B cell (primary cell): ENCODE measurements at regions not wholly inside any gene's neighbourhood (a gene's known extent, or its start where the extent isn't known, plus 50 kb on each side); places are given as distances from the start of the nearest gene placed in this dataset.

Source experiments
- ATAC-seq: fragments of 200-7000 bp; cut with Tn5 transposase; one replicate; pipeline ENCODE4 v1.10.0; 2021; ENCODE audit warnings: low read depth, mild to moderate bottlenecking, moderate number of reproducible peaks, moderate library complexity
- CTCF ChIA-PET: fragments of 350-600 bp; sonication (Branson Sonifier 250); formaldehyde crosslinking; loops from one replicate; lab custom pipeline; 2021; ENCODE audit warnings: antibody characterized with exemption, inconsistent platforms; lab: Charles Lee
- POLR2A ChIA-PET: fragments of 350-600 bp; sonication (Branson Sonifier 250); formaldehyde crosslinking; loops from one replicate; lab custom pipeline; 2021; ENCODE audit warnings: antibody characterized with exemption; lab: Charles Lee
- DNase-seq: peaks from one replicate; pipeline ENCODE4 v3.0.0; 2013
- H2AFZ ChIP-seq: 2 replicates; pipeline ENCODE4 v1.6.1; 2012; ENCODE audit warnings: mild to moderate bottlenecking, low read depth, low read length; ENCODE audit not compliant: insufficient read depth, poor library complexity, severe bottlenecking
- H3K27ac ChIP-seq, 2 donors: 1 replicate in 1 of 2; 2 replicates in 1 of 2; pipeline ENCODE4 v1.5.1; 2012 to 2013; ENCODE audit warnings: low read length in 2 of 2, mild to moderate bottlenecking in 2 of 2, moderate library complexity in 1 of 2
- H3K27me3 ChIP-seq, 4 experiments: fragments of 200-600 bp in 1 of 4; sonication (generic) in 1 of 4; replicated peaks in 1 of 4; 1 replicate in 2 of 4; 2 replicates in 2 of 4; pipeline versions ENCODE4 v1.6.1 to v1.7.0; 2013 to 2016; ENCODE audit warnings: low read length in 3 of 4, mild to moderate bottlenecking in 2 of 4, mixed read lengths in 1 of 4, moderate library complexity in 1 of 4; ENCODE audit not compliant: insufficient read depth in 4 of 4, control insufficient read depth in 3 of 4; ENCODE audit errors: control extremely low read depth in 1 of 4
- H3K36me3 ChIP-seq, 2 experiments: replicated peaks in 1 of 2; 1 replicate in 1 of 2; 2 replicates in 1 of 2; pipeline versions ENCODE4 v1.6.1 to v1.7.1; 2013; ENCODE audit warnings: low read length in 1 of 2; ENCODE audit not compliant: insufficient read depth in 2 of 2, control insufficient read depth in 1 of 2; ENCODE audit errors: control extremely low read depth in 1 of 2, extremely low read depth in 1 of 2
- H3K4me1 ChIP-seq, 2 donors: fragments of 200-600 bp in 1 of 2; sonication (generic) in 1 of 2; 1 replicate in 1 of 2; 2 replicates in 1 of 2; pipeline versions ENCODE4 v1.5.1 to v1.6.1; 2013 to 2017; ENCODE audit warnings: low read length in 2 of 2; ENCODE audit not compliant: control insufficient read depth in 2 of 2, insufficient read depth in 2 of 2
- H3K4me2 ChIP-seq: replicated peaks from 2 replicates; pipeline ENCODE3; 2012; ENCODE audit warnings: mild to moderate bottlenecking, low read depth, low read length; ENCODE audit not compliant: poor library complexity, severe bottlenecking
- H3K4me3 ChIP-seq, 5 experiments: fragments of 200-600 bp in 1 of 5; sonication (generic) in 1 of 5; 1 replicate in 3 of 5; 2 replicates in 2 of 5; pipeline versions ENCODE4 v1.5.1 to v1.7.0; 2011 to 2016; ENCODE audit warnings: low read length in 4 of 5, mild to moderate bottlenecking in 4 of 5, low read depth in 2 of 5, control low read depth in 1 of 5, moderate library complexity in 1 of 5; ENCODE audit not compliant: insufficient read depth in 1 of 5; ENCODE audit errors: control extremely low read depth in 1 of 5, extremely low read depth in 1 of 5
- H3K79me2 ChIP-seq: fragments of 200-600 bp; sonication (generic); one replicate; pipeline ENCODE4 v1.6.0; 2016; ENCODE audit warnings: low read length; ENCODE audit not compliant: control insufficient read depth, insufficient read depth
- H3K9ac ChIP-seq: fragments of 200-600 bp; sonication (generic); 2 replicates; pipeline ENCODE4 v1.6.1; 2017; ENCODE audit warnings: mild to moderate bottlenecking, low read length, moderate library complexity
- H3K9me3 ChIP-seq, 3 donors: one replicate each; pipeline versions ENCODE4 v1.6.1 to v1.7.1; 2013; ENCODE audit warnings: low read length in 2 of 3; ENCODE audit not compliant: control insufficient read depth in 2 of 3, insufficient read depth in 1 of 3; ENCODE audit errors: control extremely low read depth in 1 of 3
- H4K20me1 ChIP-seq: 2 replicates; pipeline ENCODE4 v1.6.0; 2012; ENCODE audit warnings: mild to moderate bottlenecking, low read length; ENCODE audit not compliant: insufficient read depth, control insufficient read depth, poor library complexity, severe bottlenecking
- H3K27ac Mint-ChIP-seq: one replicate; pipeline ENCODE4 v1.8.0; 2021; ENCODE audit warnings: mixed read lengths
- H3K27me3 Mint-ChIP-seq: one replicate; pipeline ENCODE4 v1.8.0; 2021; ENCODE audit warnings: mixed read lengths
- H3K4me1 Mint-ChIP-seq: one replicate; pipeline ENCODE4 v1.8.0; 2021; ENCODE audit warnings: mixed read lengths
- H3K4me3 Mint-ChIP-seq: one replicate; pipeline ENCODE4 v1.8.0; 2021; ENCODE audit warnings: mixed read lengths
- H3K9me3 Mint-ChIP-seq: one replicate; pipeline ENCODE4 v1.8.0; 2022; ENCODE audit warnings: mixed read lengths; ENCODE audit not compliant: insufficient read depth
- EZH2 ChIP-seq: IDR thresholded peaks from 2 replicates; pipeline ENCODE4 v1.6.1; 2012; ENCODE audit warnings: borderline replicate concordance, low read depth, mild to moderate bottlenecking, moderate library complexity, low read length; ENCODE audit not compliant: insufficient read depth, poor library complexity, severe bottlenecking
- WGBS: methylation state at CpG from one replicate; pipeline ENCODE4 v1.1.5; 2013; ENCODE audit warnings: missing lambda C conversion rate; ENCODE audit not compliant: insufficient coverage; 5-methylcytosine and 5-hydroxymethylcytosine counted together
- intact Hi-C: fragments of 100-400 bp; cut with micrococcal nuclease; formaldehyde crosslinking; loops from one replicate; pipeline ENCODE4 v1.10.0; 2022
- TF ChIP-seq, protein P1 (sequence below): fragments of 200-600 bp; IDR thresholded peaks from one replicate; pipeline ENCODE4 v1.8.0; 2022; ENCODE audit warnings: antibody characterized with exemption, mild to moderate bottlenecking

DNA sequence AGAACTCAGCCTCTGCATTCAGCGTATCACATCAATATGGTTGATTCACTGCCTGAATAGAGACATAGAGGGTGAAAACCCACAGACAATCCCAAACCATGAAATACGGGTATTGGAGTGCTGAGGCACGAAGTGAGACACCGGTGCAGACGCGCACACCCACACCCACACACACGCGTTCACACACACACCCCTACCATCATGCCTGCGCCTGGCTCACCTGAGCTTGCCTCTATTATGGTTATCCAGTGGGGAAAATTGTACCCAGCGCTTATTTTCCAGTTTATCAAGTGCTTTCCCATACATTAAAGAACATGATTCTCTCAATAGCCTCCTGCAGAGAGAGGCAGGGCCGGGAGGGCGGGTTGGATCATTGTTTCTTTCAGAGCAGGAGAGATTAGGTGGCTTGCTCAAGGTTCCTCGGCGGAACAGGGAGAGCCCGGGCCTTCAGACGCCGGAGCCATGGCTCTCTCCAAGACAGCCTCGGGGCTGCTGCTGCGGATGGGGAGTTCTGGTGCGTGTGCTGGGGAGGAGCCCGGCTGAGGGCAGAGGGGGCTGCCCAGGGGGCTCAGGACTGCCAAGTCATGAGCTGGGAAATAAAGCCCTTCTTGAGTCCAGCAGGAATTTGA is 78.9 kb upstream of the THY1 start:
- Histone ChIP-seq H3K4me3 (no peak overlapping the region), H4K20me1 (no peaks in the 10 kb centered on the region), H3K27me3 (peaks cover 0 to 6% (median 0%) of the 10 kb centered on the region in 4 experiments), H2AFZ (no peak overlapping the region), H3K9me3 (no peaks in the 10 kb centered on the region), H3K4me2 (no peak overlapping the region), H3K36me3 (no peaks in the 10 kb centered on the region), H3K27ac (no peak overlapping the region), H3K9ac (no peak overlapping the region), H3K4me1 (no peaks in the 10 kb centered on the region), H3K79me2 (no peaks in the 10 kb centered on the region)
- Mint-ChIP-seq H3K27ac (no peak overlapping the region), H3K4me3 (no peak overlapping the region), H3K27me3 (peaks cover 28% of the 10 kb centered on the region), H3K9me3 (no peaks in the 10 kb centered on the region), H3K4me1 (no peaks in the 10 kb centered on the region)
- ChIA-PET POLR2A (no interaction called here), CTCF (no interaction called here)
- DNase-seq (no peak), ATAC-seq (no peak)
- WGBS, result 78% methylated on average over 12 of the region's 21 CpGs
- intact Hi-C loops, result no loop called here
- TF ChIP-seq, protein P1, sequence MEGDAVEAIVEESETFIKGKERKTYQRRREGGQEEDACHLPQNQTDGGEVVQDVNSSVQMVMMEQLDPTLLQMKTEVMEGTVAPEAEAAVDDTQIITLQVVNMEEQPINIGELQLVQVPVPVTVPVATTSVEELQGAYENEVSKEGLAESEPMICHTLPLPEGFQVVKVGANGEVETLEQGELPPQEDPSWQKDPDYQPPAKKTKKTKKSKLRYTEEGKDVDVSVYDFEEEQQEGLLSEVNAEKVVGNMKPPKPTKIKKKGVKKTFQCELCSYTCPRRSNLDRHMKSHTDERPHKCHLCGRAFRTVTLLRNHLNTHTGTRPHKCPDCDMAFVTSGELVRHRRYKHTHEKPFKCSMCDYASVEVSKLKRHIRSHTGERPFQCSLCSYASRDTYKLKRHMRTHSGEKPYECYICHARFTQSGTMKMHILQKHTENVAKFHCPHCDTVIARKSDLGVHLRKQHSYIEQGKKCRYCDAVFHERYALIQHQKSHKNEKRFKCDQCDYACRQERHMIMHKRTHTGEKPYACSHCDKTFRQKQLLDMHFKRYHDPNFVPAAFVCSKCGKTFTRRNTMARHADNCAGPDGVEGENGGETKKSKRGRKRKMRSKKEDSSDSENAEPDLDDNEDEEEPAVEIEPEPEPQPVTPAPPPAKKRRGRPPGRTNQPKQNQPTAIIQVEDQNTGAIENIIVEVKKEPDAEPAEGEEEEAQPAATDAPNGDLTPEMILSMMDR, result no peak
- no peak for TF ChIP-seq EZH2

DNA sequence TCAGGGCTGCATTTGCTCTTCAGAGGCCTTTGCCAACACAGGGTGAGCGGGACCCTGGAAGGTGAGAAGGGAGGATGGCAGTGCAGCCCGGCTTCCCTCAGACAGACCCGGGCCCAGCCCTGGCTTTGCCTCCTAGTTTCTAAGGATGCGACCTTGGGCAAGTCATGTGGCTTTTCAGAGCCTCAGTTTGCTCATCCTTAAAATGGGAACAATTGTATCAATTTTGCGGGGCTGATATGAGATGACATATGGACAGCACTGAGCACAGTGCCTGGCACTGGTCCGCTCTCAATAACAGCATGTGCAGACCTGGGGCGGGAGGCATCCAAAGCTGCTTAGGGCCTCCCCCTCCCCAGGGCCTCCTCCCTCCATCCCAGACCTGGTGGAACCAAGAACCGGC is 74.7 kb upstream of the THY1 start:
- H2AFZ ChIP-seq, result no peak overlapping the region
- no peaks in the 10 kb centered on the region for H3K9me3 ChIP-seq
- no peak overlapping the region for H3K4me3 ChIP-seq
- intact Hi-C loops, result no loop called here
- 91% methylated on average over 5 of the region's 8 CpGs for WGBS
- no peak overlapping the region for H3K4me2 ChIP-seq
- Mint-ChIP-seq H3K4me1 (no peaks in the 10 kb centered on the region), H3K9me3 (no peaks in the 10 kb centered on the region), H3K4me3 (no peak overlapping the region), H3K27me3 (peaks cover 39% of the 10 kb centered on the region), H3K27ac (no peak overlapping the region)
- CTCF ChIA-PET, result no interaction called here
- H3K27me3 ChIP-seq, result peaks cover 0 to 7% (median 0%) of the 10 kb centered on the region in 4 experiments
- H3K79me2 ChIP-seq, result no peaks in the 10 kb centered on the region
- no peaks in the 10 kb centered on the region for H4K20me1 ChIP-seq
- H3K4me1 ChIP-seq, result no peaks in the 10 kb centered on the region
- TF ChIP-seq, protein P1, result no peak
- no peak for TF ChIP-seq EZH2
- no peak overlapping the region for H3K9ac ChIP-seq
- no peak overlapping the region for H3K27ac ChIP-seq
- H3K36me3 ChIP-seq, result no peaks in the 10 kb centered on the region
- no peak for ATAC-seq
- POLR2A ChIA-PET, result no interaction called here
- DNase-seq, result no peak
